ENCODE measurements at regions not wholly inside any gene's neighbourhood (a gene's known extent, or its start where the extent isn't known, plus 50 kb on each side); places are given as distances from the start of the nearest gene placed in this dataset.

- TF ChIP-seq CTCF (tag by site-specific recombination; IDR thresholded peaks at IDR 0.05): no peak
- TF ChIP-seq ZNF777 (tag by site-specific recombination; IDR thresholded peaks at IDR 0.05; ENCODE audit: borderline replicate concordance): no peak
- no peak for TF ChIP-seq TCF7L2 (IDR thresholded peaks at IDR 0.05; ENCODE audit: borderline replicate concordance, low read depth, low read length)
- TF ChIP-seq ZXDB (tag by site-specific recombination; IDR thresholded peaks at IDR 0.05): no peak
- TF ChIP-seq ZNF184 (tag by site-specific recombination; IDR thresholded peaks at IDR 0.05): no peak
- TF ChIP-seq REST (tag by site-specific recombination; IDR thresholded peaks at IDR 0.05): no peak
- TF ChIP-seq PRDM1 (tag by site-specific recombination; IDR thresholded peaks at IDR 0.05): no peak
- no peak for TF ChIP-seq HOXA7 (CRISPR knock-in tag; IDR thresholded peaks at IDR 0.05; ENCODE audit: borderline replicate concordance)
- no peak for TF ChIP-seq ZNF76 (tag by site-specific recombination; IDR thresholded peaks at IDR 0.05; ENCODE audit: borderline replicate concordance, low read depth)
- TF ChIP-seq ZNF221 (tag by site-specific recombination; IDR thresholded peaks at IDR 0.05; ENCODE audit: borderline replicate concordance): no peak
- no peak for TF ChIP-seq ZNF274 (IDR thresholded peaks at IDR 0.05; ENCODE audit: low read length)
- no peak for TF ChIP-seq ZNF274 (tag by site-specific recombination; IDR thresholded peaks at IDR 0.05; ENCODE audit: borderline replicate concordance)
- TF ChIP-seq ZNF398 (tag by site-specific recombination; IDR thresholded peaks at IDR 0.05): no peak
- TF ChIP-seq SP2 (tag by site-specific recombination; IDR thresholded peaks at IDR 0.05): no peak
- no peak for TF ChIP-seq ZNF280C (tag by site-specific recombination; IDR thresholded peaks at IDR 0.05)
Observed at GRCh38 chr6:82645536-82646230, 282.1 kb downstream of the TPBG start.

All from HEK293 (cell line).